ENCODE measurements at regions not wholly inside any gene's neighbourhood (a gene's known extent, or its start where the extent isn't known, plus 50 kb on each side); places are given as distances from the start of the nearest gene placed in this dataset.

DNA sequence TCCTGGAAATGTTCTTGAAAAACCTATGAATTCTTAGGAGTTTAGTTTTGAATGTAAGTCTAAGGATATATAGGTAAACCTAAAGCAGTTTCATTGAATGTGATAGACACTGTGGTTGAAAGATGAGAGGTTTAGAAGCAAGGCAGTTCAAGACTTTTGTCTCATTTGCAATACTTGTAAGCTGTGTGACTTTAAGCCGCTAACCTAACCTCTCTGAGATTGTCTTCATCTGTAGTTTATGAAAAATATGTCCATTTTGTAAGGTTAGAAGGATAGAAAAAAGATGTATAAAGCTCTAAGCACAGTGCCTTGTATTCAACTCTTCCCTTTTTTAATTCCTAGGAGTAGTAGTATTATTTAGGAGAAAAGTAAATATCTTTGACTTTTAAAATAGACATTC is 306.6 kb upstream of the ARRDC4 start:
- Histone ChIP-seq H3K27ac (no peak overlapping the region), H3K27me3 (no peaks in the 10 kb centered on the region), H3K4me1 (no peaks in the 10 kb centered on the region), H3K9me3 (no peaks in the 10 kb centered on the region), H3K36me3 (no peaks in the 10 kb centered on the region), H3K4me3 (replicated peaks in 1 of 3) (no peak overlapping the region)
- WGBS, 2 donors = 98 to 100% methylated on average over 1 of the region's 1 CpG
- TF ChIP-seq POLR2A (IDR thresholded peaks at IDR 0.05) (no peak), CTCF (IDR thresholded peaks at IDR 0.05) (no peak)
- intact Hi-C loops (cut with DNase I) = no loop called here
- DNase-seq = no peak

DNA sequence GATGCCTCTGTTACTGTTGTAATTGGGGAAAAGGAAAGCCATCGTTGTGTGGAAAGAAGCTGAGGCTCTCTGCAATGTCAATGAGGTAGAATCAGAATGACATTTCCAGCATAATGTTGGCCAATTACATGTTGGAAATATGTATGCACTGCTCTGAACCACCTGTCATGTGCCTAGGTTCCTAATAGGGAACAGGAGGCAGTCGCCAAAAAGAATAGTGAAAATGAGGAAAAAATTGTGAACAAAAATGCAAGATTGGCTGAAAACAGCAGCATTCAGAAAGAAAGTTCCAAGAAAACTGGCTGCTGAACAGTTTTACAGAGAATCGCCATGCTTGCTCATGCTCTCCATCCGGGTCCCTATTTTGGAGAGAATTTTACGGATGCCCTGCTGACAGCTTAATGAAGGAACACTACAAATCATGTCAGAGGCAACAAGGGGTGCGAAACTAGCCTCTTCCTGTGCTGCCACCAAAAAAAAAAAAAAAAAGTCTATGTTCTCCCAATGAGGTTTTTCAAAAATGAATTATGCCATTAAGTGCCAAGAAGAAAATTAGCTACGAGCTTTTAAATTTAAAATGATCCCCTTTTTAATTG is 305.9 kb upstream of the ARRDC4 start:
- Histone ChIP-seq H3K4me1 (no peaks in the 10 kb centered on the region), H3K9me3 (no peaks in the 10 kb centered on the region), H3K27ac (no peak overlapping the region), H3K4me3 (replicated peaks in 1 of 3) (no peak overlapping the region), H3K27me3 (no peaks in the 10 kb centered on the region), H3K36me3 (no peaks in the 10 kb centered on the region)
- intact Hi-C loops (cut with DNase I) = no loop called here
- TF ChIP-seq CTCF (IDR thresholded peaks at IDR 0.05) (no peak), POLR2A (IDR thresholded peaks at IDR 0.05) (no peak)
- 30 to 37% methylated on average over 7 of the region's 7 CpGs for WGBS, 2 donors
- no peak for DNase-seq

DNA sequence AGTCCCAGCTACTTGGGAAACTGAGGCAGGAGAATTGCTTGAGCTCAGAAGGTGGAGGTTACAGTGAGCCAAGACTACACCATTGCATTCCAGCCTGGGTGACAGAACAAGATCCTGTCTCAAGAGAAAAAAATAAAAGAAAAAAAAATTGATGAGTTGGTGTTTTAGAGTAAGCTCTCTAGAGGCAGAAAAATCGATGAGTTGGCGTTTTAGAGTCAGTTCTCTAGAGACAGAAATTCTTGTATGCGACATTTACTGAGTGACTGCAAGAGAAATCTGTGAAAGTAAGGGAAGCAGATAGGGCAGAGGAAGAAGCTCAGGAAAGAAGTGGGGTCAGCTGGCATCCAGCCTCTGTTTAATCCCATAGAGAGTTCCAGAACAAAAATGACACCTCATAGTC is 298.7 kb upstream of the ARRDC4 start:
- Histone ChIP-seq H3K27ac (no peak overlapping the region), H3K36me3 (no peaks in the 10 kb centered on the region), H3K27me3 (no peaks in the 10 kb centered on the region), H3K4me1 (no peaks in the 10 kb centered on the region), H3K9me3 (no peaks in the 10 kb centered on the region), H3K4me3 (replicated peaks in 1 of 3) (no peak overlapping the region)
- no peak for DNase-seq
- intact Hi-C loops (cut with DNase I) = no loop called here
- no peak for TF ChIP-seq POLR2A (IDR thresholded peaks at IDR 0.05)
- no peak for TF ChIP-seq CTCF (IDR thresholded peaks at IDR 0.05)
- 75 to 92% methylated on average over 3 of the region's 3 CpGs for WGBS, 2 donors

DNA sequence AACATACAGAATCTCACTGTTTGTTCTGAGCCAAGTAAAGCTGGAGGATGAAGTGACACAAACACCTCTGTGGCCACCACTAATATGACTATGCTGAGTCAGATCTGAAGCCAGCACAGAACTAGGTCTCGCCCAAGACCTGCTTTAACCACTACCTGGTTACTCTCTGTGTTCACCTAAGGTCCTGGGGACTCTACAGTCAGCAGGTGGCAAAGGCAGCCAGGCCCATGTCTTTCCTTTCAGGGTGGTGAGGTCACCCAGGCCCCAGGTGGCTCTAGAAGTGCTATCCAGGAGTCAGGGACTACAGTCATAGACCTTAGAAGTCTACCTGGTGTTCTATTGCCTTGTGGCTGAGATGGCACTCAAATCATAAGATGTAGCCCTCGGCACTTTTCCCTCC is 287.9 kb upstream of the ARRDC4 start:
- no peak for DNase-seq
- Histone ChIP-seq H3K9me3 (no peaks in the 10 kb centered on the region), H3K4me1 (no peaks in the 10 kb centered on the region), H3K4me3 (replicated peaks in 1 of 3) (no peak overlapping the region), H3K27me3 (no peaks in the 10 kb centered on the region), H3K27ac (no peak overlapping the region), H3K36me3 (no peaks in the 10 kb centered on the region)
- intact Hi-C loops (cut with DNase I) = no loop called here
- no peak for TF ChIP-seq POLR2A (IDR thresholded peaks at IDR 0.05)
- no peak for TF ChIP-seq CTCF (IDR thresholded peaks at IDR 0.05)
- WGBS, 2 donors = 76 to 91% methylated on average over 1 to 2 of the region's 2 CpGs

- Histone ChIP-seq H3K27ac (no peak overlapping the region), H3K4me1 (no peaks in the 10 kb centered on the region), H3K4me3 (replicated peaks in 1 of 3) (no peak overlapping the region), H3K9me3 (no peaks in the 10 kb centered on the region), H3K27me3 (no peaks in the 10 kb centered on the region), H3K36me3 (no peaks in the 10 kb centered on the region)
- DNase-seq = no peak
- 55 to 79% methylated on average over 2 of the region's 2 CpGs for WGBS, 2 donors
- no peak for TF ChIP-seq CTCF (IDR thresholded peaks at IDR 0.05)
- intact Hi-C loops (cut with DNase I) = no loop called here
Observed at GRCh38 chr15:97678656-97679055, 281.8 kb upstream of the ARRDC4 start.

Data from thyroid gland (tissue), 4 donors.